Putamen (tissue), 1 donor: ENCODE measurements at regions not wholly inside any gene's neighbourhood (a gene's known extent, or its start where the extent isn't known, plus 50 kb on each side); places are given as distances from the start of the nearest gene placed in this dataset.

Source experiments
- DNase-seq: peaks from one replicate; pipeline ENCODE4 v3.0.0-alpha.2; 2016; ENCODE audit warnings: low spot score

DNA sequence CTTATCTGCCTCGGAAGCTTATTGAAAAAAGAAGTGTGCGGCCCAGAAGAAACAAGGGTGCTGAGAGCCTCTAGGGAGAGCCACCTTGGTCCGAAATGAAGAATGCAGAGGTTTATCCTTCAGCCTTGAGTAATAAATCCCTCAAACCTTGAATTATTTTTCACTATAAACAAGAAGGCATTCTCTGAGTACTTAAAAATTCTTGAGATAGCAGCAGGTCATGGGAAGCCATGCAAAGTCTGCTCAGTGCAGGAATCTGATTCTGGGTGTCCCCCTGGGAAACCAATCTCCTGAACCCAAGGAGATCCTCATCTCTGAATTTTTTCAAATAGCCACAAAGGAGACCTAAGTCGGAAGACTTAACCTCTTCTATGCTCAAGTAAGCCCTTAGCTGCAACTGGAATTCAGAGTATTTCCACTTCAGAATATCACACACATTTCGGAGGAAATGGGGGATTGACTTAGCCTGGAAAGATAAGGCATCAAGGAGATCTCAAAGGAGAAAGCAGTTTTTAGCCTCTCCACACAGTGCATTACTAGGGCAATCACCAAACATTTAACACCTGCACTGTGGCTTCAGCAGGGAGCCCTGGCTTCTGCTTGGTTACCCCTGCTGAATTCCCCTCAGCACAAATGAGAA, 365.0 kb downstream of the ETS1 start:
- no peak for DNase-seq

GRCh38 chr11:128219731-128220120, 367.6 kb downstream of the ETS1 start:
- DNase-seq: no peak

GRCh38 chr11:128216198-128216597, 371.2 kb downstream of the ETS1 start:
- DNase-seq: no peak

DNA sequence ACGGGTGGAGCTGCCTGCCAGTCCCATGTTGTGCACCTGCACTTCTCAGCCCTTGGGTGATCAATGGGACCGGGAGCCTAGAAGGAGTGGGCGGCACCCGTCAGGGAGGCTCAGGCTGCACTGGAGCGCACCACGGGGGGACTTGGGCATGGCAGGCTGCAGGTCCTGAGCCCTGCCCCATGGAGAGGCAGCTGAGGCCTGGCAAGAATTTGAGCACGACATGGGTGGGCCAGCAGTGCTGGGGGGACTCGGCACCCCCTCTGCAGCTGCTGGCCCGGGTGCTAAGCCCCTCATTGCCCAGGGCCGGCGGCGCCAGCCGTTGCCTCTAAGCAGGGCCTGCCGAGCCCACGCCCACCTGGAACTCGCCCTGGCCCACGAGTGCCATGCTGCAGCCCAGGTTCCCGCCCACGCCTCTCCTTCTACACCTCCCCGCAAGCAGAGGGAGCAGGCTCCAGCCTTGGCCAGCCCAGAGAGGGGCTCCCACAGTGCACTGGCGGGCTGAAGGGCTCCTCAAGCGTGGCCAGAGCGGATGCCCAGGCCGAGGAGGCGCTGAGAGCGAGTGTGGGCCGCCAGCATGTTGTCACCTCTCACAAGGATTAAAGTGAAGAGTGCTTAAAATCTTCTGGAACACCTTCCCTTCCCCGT, 372.0 kb downstream of the ETS1 start:
- no peak for DNase-seq

DNA sequence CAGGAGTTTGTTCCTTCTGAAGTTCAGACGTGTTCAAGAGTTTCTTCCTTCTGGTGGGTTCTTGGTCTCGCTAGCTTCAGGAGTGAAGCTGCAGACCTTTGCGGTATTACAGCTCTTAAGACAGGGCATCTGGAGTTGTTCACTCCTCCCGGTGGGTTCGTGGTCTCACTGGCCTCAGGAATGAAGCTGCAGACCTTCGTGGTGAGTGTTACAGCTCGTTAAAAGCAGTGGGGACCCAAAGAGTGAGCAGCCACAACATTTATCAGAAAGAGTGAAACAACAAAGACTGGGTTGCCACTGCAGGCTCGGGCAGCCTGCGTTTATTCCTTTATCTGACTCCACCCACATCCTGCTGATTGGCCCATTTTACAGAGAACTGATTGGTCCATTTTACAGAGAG, 373.1 kb downstream of the ETS1 start:
- DNase-seq: no peak

GRCh38 chr11:128213461-128213860, 373.9 kb downstream of the ETS1 start:
- no peak for DNase-seq

GRCh38 chr11:128212324-128212723, 375.0 kb downstream of the ETS1 start:
- DNase-seq: no peak

DNA sequence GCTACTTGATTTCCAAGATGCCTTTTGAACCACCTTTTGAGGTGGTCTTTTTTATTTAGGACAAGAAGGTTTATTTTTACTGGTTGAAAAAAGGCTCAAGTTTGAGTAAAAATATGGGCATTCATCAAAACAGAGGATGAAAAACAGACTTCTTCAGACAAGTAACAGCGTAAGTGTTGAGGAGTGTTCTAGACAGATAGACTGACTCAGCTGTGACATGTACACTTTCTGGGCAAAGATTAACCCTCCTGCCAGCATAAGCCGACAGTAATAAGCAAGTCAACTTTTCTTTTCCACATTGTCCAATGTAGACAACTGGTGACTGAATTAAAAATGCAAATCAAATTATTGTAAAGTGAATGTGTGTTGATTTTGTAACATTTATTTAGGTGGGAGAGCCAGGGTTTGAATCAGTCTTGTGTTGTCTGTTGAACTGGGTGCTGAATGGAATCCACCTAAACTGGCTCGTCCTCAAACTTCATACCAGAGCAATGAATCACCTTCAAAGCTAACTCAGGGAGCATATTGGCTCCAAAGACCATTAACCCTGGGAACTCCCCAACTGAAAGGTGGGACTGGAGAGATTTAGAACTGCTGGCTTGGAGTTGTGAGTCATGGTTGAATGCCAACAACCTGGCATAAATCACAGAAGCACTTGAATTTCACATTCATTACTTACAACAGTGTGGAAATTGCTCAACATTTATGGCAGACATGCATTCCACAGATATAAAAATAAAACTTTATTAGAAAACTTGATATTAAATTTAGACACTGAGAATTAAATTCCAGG, 377.0 kb downstream of the ETS1 start:
- no peak for DNase-seq

DNA sequence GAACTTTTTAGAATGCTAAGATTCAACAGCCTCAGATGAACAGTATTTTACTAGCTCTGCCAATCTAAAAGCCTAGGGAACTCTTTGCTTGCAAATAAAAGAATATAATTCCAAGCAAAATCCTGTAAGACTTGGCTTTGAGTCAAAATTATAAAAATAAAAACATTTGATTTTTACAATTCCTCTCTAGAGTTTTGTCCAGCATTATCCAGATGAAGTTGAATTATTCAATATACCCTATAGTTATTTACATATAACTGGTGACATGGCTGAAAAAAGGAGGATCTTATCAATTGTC, 378.3 kb downstream of the ETS1 start:
- DNase-seq: no peak

GRCh38 chr11:128208329-128209137, 378.8 kb downstream of the ETS1 start:
- peak; percentile 1 for DNase-seq

- no peak for DNase-seq
Observed at GRCh38 chr11:128207861-128208321, 379.5 kb downstream of the ETS1 start.

GRCh38 chr11:128206461-128206860, 380.9 kb downstream of the ETS1 start:
- DNase-seq: no peak

- DNase-seq: no peak
Observed at GRCh38 chr11:128205796-128206195, 381.6 kb downstream of the ETS1 start.

GRCh38 chr11:128204898-128205297, 382.5 kb downstream of the ETS1 start:
- no peak for DNase-seq

DNA sequence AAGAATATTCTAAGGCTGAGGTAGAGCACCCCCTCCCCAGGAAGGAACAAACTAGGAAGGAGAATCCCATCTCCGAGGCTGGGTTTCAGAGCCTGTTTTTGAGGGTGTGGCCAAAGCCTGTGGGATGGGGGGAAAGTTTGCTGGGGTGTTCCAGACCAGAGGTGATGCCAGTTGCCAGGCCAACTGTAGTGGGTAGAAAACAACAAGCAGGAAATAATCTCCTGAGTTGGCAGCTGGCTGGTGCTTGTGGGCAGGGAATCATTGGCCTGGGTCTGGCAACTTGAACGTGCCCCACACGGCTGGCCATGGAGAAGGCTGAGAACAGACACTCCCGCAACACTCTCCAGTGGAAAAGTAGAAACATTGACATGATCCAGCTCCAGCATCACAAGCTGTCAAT, 385.6 kb downstream of the ETS1 start:
- no peak for DNase-seq

DNA sequence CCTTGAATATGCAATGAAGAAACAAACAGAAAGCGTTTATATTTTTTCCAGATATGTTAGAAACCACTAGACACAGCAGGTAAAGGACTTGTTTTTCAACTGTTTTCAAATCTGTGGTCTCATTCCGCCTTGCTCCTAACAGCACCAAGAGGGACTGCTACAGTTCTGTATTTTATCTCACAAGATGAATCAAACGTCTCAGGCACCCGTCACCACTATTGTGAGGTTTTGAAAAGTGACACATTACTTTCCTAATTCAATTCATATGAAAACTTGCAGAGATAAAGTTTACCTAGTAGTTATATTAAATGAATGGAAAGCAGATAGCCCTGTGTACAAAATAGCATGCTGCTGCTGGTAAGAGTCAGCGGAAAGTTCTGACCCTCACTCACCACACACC, 386.3 kb downstream of the ETS1 start:
- no peak for DNase-seq

- DNase-seq: no peak
Observed at GRCh38 chr11:128200467-128200866, 386.9 kb downstream of the ETS1 start.

DNA sequence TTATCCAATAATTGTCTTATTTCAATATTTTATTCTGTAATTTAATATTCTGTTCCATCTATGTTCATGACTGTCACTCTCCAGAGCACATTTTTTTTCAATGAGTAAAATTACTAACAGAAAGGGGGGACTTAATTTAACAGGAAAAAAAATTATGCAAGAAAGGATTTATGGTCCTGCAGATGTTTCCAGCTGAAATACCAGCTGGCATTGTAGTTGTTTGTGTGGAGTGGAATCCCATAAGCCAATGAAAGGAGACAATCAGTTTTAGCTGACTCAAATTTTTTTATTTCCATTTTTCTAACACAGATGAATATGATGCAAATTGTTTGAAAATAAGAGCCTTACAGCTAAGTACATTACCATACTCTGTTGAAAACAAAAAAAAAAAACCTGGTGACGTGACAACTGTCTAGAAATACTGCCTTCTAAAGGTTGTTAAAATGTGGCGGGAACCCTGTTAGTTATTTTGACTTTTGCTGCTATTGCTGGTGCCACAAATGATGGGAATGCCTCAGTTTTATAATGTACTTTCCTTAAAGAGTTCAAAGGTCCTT, 389.1 kb downstream of the ETS1 start:
- DNase-seq: no peak

- DNase-seq: no peak
Observed at GRCh38 chr11:128196235-128196634, 391.1 kb downstream of the ETS1 start.

- no peak for DNase-seq
Observed at GRCh38 chr11:128195756-128196155, 391.6 kb downstream of the ETS1 start.

- DNase-seq: no peak
Observed at GRCh38 chr11:128195057-128195751, 392.2 kb downstream of the ETS1 start.

DNA sequence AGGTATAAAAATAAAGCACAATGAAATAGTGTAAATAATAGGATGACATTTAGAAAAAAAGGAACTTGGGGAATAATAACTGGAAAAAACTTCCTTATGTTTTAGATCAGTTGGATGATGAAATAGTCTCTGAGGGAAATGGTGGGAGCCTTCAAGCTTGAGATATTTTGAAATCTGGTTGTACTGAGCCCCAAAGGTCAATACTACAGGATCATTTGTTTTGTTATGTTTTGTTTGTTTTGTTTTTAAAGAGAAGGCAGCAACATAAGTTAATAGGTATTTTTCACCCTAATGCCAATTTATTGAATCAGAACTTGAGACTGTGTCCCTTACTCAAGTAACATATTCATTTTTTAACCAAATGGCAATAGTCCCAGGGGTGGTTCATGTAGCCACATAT, 393.1 kb downstream of the ETS1 start:
- no peak for DNase-seq
